HEK293 (cell line): ENCODE measurements at regions not wholly inside any gene's neighbourhood (a gene's known extent, or its start where the extent isn't known, plus 50 kb on each side); places are given as distances from the start of the nearest gene placed in this dataset.

Experiments used
- CTCF ChIA-PET: fragments of 350-600 bp; formaldehyde crosslinking; extraction: SDS; loops from one replicate; lab custom pipeline; 2021; ENCODE audit warnings: antibody characterized with exemption; lab: Yijun Ruan, JAX
- POLR2A ChIA-PET: fragments of 300-600 bp; formaldehyde crosslinking; extraction: SDS; loops from one replicate; lab custom pipeline; 2020; ENCODE audit warnings: antibody characterized with exemption, inconsistent platforms; lab: Yijun Ruan, JAX
- H3K27ac ChIP-seq: fragments of 200-500 bp; sonication (Bioruptor generic); 2 replicates; pipeline ENCODE4 v1.5.1; 2014; ENCODE audit warnings: low read depth, low read length, control low read depth, inconsistent platforms; ENCODE audit errors: extremely low read depth
- H3K36me3 ChIP-seq, 2 experiments: fragments of 200-500 bp in 1 of 2; sonication (Bioruptor generic) in 1 of 2; 1 replicate in 1 of 2; 2 replicates in 1 of 2; pipeline ENCODE4 v1.5.1; 2014 to 2017; ENCODE audit warnings: inconsistent platforms in 2 of 2, low read length in 2 of 2; ENCODE audit not compliant: control insufficient read depth in 2 of 2, insufficient read depth in 1 of 2
- H3K4me1 ChIP-seq: fragments of 200-500 bp; sonication (Bioruptor generic); 2 replicates; pipeline ENCODE4 v1.5.1; 2014; ENCODE audit warnings: mild to moderate bottlenecking, low read length, inconsistent platforms; ENCODE audit not compliant: control insufficient read depth, insufficient read depth
- H3K4me3 ChIP-seq: 2 replicates; pipeline ENCODE4 v1.5.1; 2011; ENCODE audit warnings: low read depth, mild to moderate bottlenecking, control low read depth, low read length, moderate library complexity
- H3K9me3 ChIP-seq: fragments of 200-500 bp; sonication (Bioruptor generic); 2 replicates; pipeline ENCODE4 v1.5.1; 2014; ENCODE audit warnings: low read depth, low read length, inconsistent platforms; ENCODE audit not compliant: control insufficient read depth, insufficient read depth
- AEBP2 ChIP-seq: fragments of 450-650 bp; formaldehyde crosslinking; IDR thresholded peaks from 2 replicates; pipeline ENCODE4 v1.5.1; 2016; ENCODE audit warnings: missing biosample characterization, missing genetic modification characterization, borderline replicate concordance
- FEZF1 ChIP-seq: fragments of 450-650 bp; formaldehyde crosslinking; IDR thresholded peaks from 2 replicates; pipeline ENCODE4 v1.5.1; 2016; ENCODE audit warnings: missing biosample characterization, missing genetic modification characterization
- KLF17 ChIP-seq: fragments of 450-650 bp; formaldehyde crosslinking; IDR thresholded peaks from 2 replicates; pipeline ENCODE4 v1.5.1; 2016; ENCODE audit warnings: missing biosample characterization, missing genetic modification characterization
- ZBTB21 ChIP-seq: fragments of 450-650 bp; formaldehyde crosslinking; IDR thresholded peaks from 2 replicates; pipeline ENCODE4 v1.5.1; 2017; ENCODE audit warnings: missing biosample characterization, missing genetic modification characterization
- ZBTB26 ChIP-seq: fragments of 450-650 bp; formaldehyde crosslinking; optimal IDR thresholded peaks from 2 replicates; pipeline ENCODE3; 2016; ENCODE audit warnings: missing biosample characterization, mild to moderate bottlenecking, missing genetic modification characterization
- ZNF138 ChIP-seq: fragments of 450-650 bp; formaldehyde crosslinking; IDR thresholded peaks from 2 replicates; pipeline ENCODE4 v1.5.1; 2016; ENCODE audit warnings: missing biosample characterization, missing genetic modification characterization, borderline replicate concordance
- ZNF174 ChIP-seq: fragments of 450-650 bp; formaldehyde crosslinking; IDR thresholded peaks from 2 replicates; pipeline ENCODE4 v1.5.0; 2017; ENCODE audit warnings: missing biosample characterization, mild to moderate bottlenecking, missing genetic modification characterization
- ZNF211 ChIP-seq: fragments of 450-650 bp; formaldehyde crosslinking; IDR thresholded peaks from 2 replicates; pipeline ENCODE4 v1.5.1; 2016; ENCODE audit warnings: low read depth, missing biosample characterization, missing genetic modification characterization
- ZNF350 ChIP-seq: fragments of 450-650 bp; formaldehyde crosslinking; IDR thresholded peaks from 2 replicates; pipeline ENCODE4 v1.5.0; 2017; ENCODE audit warnings: missing biosample characterization, mild to moderate bottlenecking, missing genetic modification characterization
- ZNF394 ChIP-seq: fragments of 450-650 bp; formaldehyde crosslinking; IDR thresholded peaks from 2 replicates; pipeline ENCODE4 v1.5.1; 2016; ENCODE audit warnings: missing biosample characterization, missing genetic modification characterization, mild to moderate bottlenecking, moderate library complexity, borderline replicate concordance
- ZNF404 ChIP-seq: fragments of 450-650 bp; formaldehyde crosslinking; IDR thresholded peaks from 2 replicates; pipeline ENCODE4 v1.5.1; 2017; ENCODE audit warnings: missing biosample characterization, missing genetic modification characterization
- ZNF510 ChIP-seq: fragments of 450-650 bp; formaldehyde crosslinking; IDR thresholded peaks from 2 replicates; pipeline ENCODE4 v1.5.1; 2018; ENCODE audit warnings: mild to moderate bottlenecking, missing genetic modification characterization, missing biosample characterization; ENCODE audit not compliant: insufficient replicate concordance
- ZNF571 ChIP-seq: fragments of 450-650 bp; formaldehyde crosslinking; IDR thresholded peaks from 2 replicates; pipeline ENCODE4 v1.5.0; 2017; ENCODE audit warnings: missing biosample characterization, missing genetic modification characterization
- ZNF600 ChIP-seq: fragments of 450-650 bp; formaldehyde crosslinking; IDR thresholded peaks from 2 replicates; pipeline ENCODE4 v1.5.1; 2016; ENCODE audit warnings: missing biosample characterization, missing genetic modification characterization
- ZNF639 ChIP-seq: fragments of 450-650 bp; formaldehyde crosslinking; IDR thresholded peaks from 2 replicates; pipeline ENCODE4 v1.5.1; 2016; ENCODE audit warnings: missing biosample characterization, missing genetic modification characterization
- ZNF692 ChIP-seq: fragments of 450-650 bp; formaldehyde crosslinking; IDR thresholded peaks from 2 replicates; pipeline ENCODE4 v1.5.1; 2016; ENCODE audit warnings: missing biosample characterization, missing genetic modification characterization
- ZNF830 ChIP-seq: fragments of 450-650 bp; IDR thresholded peaks from 2 replicates; pipeline ENCODE4 v1.5.0; 2018; ENCODE audit warnings: missing biosample characterization, missing genetic modification characterization, low read depth, mild to moderate bottlenecking, moderate library complexity

- Histone ChIP-seq H3K4me3 (no peak overlapping the region), H3K27ac (no peak overlapping the region), H3K36me3 (no peaks in the 10 kb centered on the region), H3K4me1 (peaks cover 23% of the 10 kb centered on the region), H3K9me3 (no peaks in the 10 kb centered on the region)
- no peak for TF ChIP-seq ZNF350 (tag by site-specific recombination)
- no peak for TF ChIP-seq KLF17 (tag by site-specific recombination)
- TF ChIP-seq ZNF138, result no peak
- no peak for TF ChIP-seq AEBP2
- no peak for TF ChIP-seq ZNF404 (tag by site-specific recombination)
- TF ChIP-seq FEZF1, result peak; percentile 60; the same call in 1 of the 2 replicates
- TF ChIP-seq ZNF692 (tag by site-specific recombination), result no peak
- no peak for TF ChIP-seq ZNF174
- ChIA-PET CTCF (no interaction called here), POLR2A (no interaction called here)
Observed at GRCh38 chr5:158589939-158590338, 509.8 kb downstream of the EBF1 start.

GRCh38 chr5:158588617-158589016 lies 511.1 kb downstream of the EBF1 start:
- Histone ChIP-seq H3K9me3 (no peaks in the 10 kb centered on the region), H3K36me3 (no peaks in the 10 kb centered on the region), H3K4me3 (no peak overlapping the region), H3K4me1 (peaks cover 23% of the 10 kb centered on the region), H3K27ac (no peak overlapping the region)
- ChIA-PET POLR2A (no interaction called here), CTCF (interaction anchor here (0.7 kb wide), 2 partner anchors 13 to 282 kb away, joined by 3 read pairs; no protein-coding TSS in a partner anchor)
- TF ChIP-seq ZNF571 (tag by site-specific recombination) (no peak), ZBTB21 (tag by site-specific recombination) (no peak), ZNF600 (tag by site-specific recombination) (no peak), ZNF510 (tag by site-specific recombination) (no peak), ZNF639 (tag by site-specific recombination) (no peak), ZBTB26 (tag by site-specific recombination) (no peak), ZNF404 (tag by site-specific recombination) (no peak), ZNF394 (tag by site-specific recombination) (no peak)

- Histone ChIP-seq H3K27ac (no peak overlapping the region), H3K36me3 (no peaks in the 10 kb centered on the region), H3K4me3 (no peak overlapping the region), H3K9me3 (no peaks in the 10 kb centered on the region), H3K4me1 (peaks cover 18% of the 10 kb centered on the region)
- ChIA-PET CTCF (interaction anchor here (0.7 kb wide), 1 partner anchor 8 kb away, joined by 3 read pairs; no protein-coding TSS in a partner anchor), POLR2A (interaction anchor here (0.6 kb wide), 1 partner anchor 212 kb away, joined by 3 read pairs; no protein-coding TSS in a partner anchor)
- TF ChIP-seq ZNF639 (tag by site-specific recombination) (no peak), ZNF211 (tag by site-specific recombination) (no peak), ZNF830 (tag by site-specific recombination) (no peak)
Observed at GRCh38 chr5:158586054-158586453, 513.7 kb downstream of the EBF1 start.
